GM12878 (cell line): ENCODE measurements at regions not wholly inside any gene's neighbourhood (a gene's known extent, or its start where the extent isn't known, plus 50 kb on each side); places are given as distances from the start of the nearest gene placed in this dataset.
A peak's percentile ranks its signal among the peaks of the same experiment; 100 is the strongest.

ENCODE experiments used
- CBX5 ChIP-seq: sonication (generic); IDR thresholded peaks from 2 replicates; pipeline ENCODE4 v1.6.1; 2016; ENCODE audit warnings: low read depth, moderate library complexity, mild to moderate bottlenecking, inconsistent platforms
- CEBPB ChIP-seq, 2 experiments: fragments of 150-350 bp in 1 of 2; IDR thresholded peaks; 2 replicates each; pipeline ENCODE4 v1.6.1; 2012 to 2014; ENCODE audit warnings: low read depth in 2 of 2, low read length in 2 of 2, borderline replicate concordance in 1 of 2, inconsistent platforms in 1 of 2
- CREM ChIP-seq: IDR thresholded peaks from 2 replicates; pipeline ENCODE4 v1.6.1; 2014; ENCODE audit warnings: antibody characterized with exemption, low read depth
- DPF2 ChIP-seq: fragments of 450-650 bp; IDR thresholded peaks from 2 replicates; pipeline ENCODE4 v1.6.1; 2017; ENCODE audit warnings: mild to moderate bottlenecking
- EED ChIP-seq: sonication (generic); IDR thresholded peaks from 2 replicates; pipeline ENCODE4 v1.6.1; 2016; ENCODE audit warnings: antibody characterized with exemption, low read depth
- FOXM1 ChIP-seq: IDR thresholded peaks from 2 replicates; pipeline ENCODE4 v1.6.1; 2012; ENCODE audit warnings: low read depth, mild to moderate bottlenecking, inconsistent platforms, low read length, moderate library complexity
- MEF2B ChIP-seq: fragments of 450-650 bp; IDR thresholded peaks from 2 replicates; pipeline ENCODE4 v1.6.1; 2018; ENCODE audit warnings: mild to moderate bottlenecking, moderate library complexity; ENCODE audit not compliant: partially characterized antibody, poor library complexity, severe bottlenecking
- MTA3 ChIP-seq: IDR thresholded peaks from 2 replicates; pipeline ENCODE4 v1.6.1; 2012; ENCODE audit warnings: low read length, inconsistent platforms, borderline replicate concordance
- NFIC ChIP-seq: IDR thresholded peaks from 2 replicates; pipeline ENCODE4 v1.6.1; 2012; ENCODE audit warnings: low read depth, mild to moderate bottlenecking, inconsistent platforms, low read length, moderate library complexity
- PAX5 ChIP-seq: IDR thresholded peaks from 2 replicates; pipeline ENCODE4 v1.6.1; 2011; ENCODE audit warnings: low read depth, low read length, borderline replicate concordance
- POLR2AphosphoS2 ChIP-seq: IDR thresholded peaks from 2 replicates; pipeline ENCODE4 v1.6.1; 2011; ENCODE audit warnings: low read depth, mild to moderate bottlenecking, low read length, improper control_type of control experiment, moderate library complexity
- POU2F2 ChIP-seq: IDR thresholded peaks from 3 replicates; pipeline ENCODE4 v1.6.1; 2011; ENCODE audit warnings: low read depth, mild to moderate bottlenecking, low read length, borderline replicate concordance
- RFX5 ChIP-seq: IDR thresholded peaks from 2 replicates; pipeline ENCODE4 v1.6.1; 2011; ENCODE audit warnings: low read depth, low read length, improper control_type of control experiment
- YY1 ChIP-seq: IDR thresholded peaks from 2 replicates; pipeline ENCODE4 v1.6.1; 2011; ENCODE audit warnings: low read depth, mild to moderate bottlenecking, low read length
- ZNF207 ChIP-seq: fragments of 450-650 bp; IDR thresholded peaks from 2 replicates; pipeline ENCODE4 v1.6.1; 2014; ENCODE audit warnings: antibody characterized with exemption, mild to moderate bottlenecking, borderline replicate concordance
- ZNF274 ChIP-seq: IDR thresholded peaks from one replicate; pipeline ENCODE4 v1.8.0; 2011; ENCODE audit not compliant: insufficient read length, insufficient read depth
- TF ChIP-seq, protein P1 (sequence below): fragments of 150-350 bp; IDR thresholded peaks from 2 replicates; pipeline ENCODE4 v1.6.1; 2016; ENCODE audit warnings: low read depth, low read length
- TF ChIP-seq, protein P2 (sequence below): fragments of 450-650 bp; IDR thresholded peaks from 2 replicates; pipeline ENCODE4 v1.6.1; 2016; ENCODE audit warnings: mild to moderate bottlenecking
- TF ChIP-seq, protein P3 (sequence below): fragments of 450-650 bp; IDR thresholded peaks from 2 replicates; pipeline ENCODE4 v1.6.1; 2017; ENCODE audit warnings: antibody characterized with exemption, mild to moderate bottlenecking, moderate library complexity
- TF ChIP-seq, protein P4 (sequence below): fragments of 450-650 bp; IDR thresholded peaks from 2 replicates; pipeline ENCODE4 v1.6.1; 2016; ENCODE audit warnings: mild to moderate bottlenecking

DNA sequence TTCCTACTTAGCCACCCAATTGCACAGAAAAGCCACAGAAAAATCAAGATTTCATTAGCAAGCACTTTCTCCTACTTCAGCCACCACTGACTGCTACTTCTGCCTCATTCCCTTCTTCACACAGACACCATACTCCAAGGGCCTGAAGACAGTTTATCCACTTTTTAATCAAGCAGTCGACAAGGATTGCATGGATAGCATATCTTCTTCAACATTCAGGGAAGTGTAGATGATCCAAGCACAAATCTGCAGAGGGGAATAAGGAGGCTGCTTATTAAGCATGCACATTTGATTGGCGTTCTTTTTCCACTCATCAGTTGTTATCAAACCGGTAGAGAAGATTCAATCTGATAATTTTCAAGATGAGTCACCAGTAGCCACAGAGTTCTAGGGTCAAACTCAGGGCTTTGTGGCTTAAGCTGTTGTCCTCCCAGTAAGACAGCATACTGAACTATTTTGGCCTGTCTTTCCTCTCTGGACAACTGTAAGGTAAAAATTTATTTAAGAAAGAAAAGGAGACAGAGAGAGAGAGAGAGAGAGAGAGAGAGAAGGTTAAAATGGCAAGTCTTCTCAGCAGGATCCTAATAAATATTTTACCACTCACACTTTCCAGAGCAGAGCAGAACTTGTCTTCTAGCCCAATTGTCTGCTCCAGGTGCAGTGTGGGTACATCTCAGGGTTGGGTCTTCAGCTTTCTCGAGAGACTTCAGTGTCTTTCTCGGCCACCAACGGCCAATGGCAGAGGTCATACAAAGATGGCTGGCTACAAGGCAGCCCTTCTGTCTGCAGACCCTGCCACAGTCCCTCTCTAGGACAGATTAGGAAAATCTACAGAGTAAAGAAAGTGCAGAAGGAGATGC is 80.6 kb upstream of the BHLHE40 start (continued):
- peak; percentile 91; the same call in 1 of the 2 replicates for TF ChIP-seq MTA3
- peak; percentile 95 for TF ChIP-seq NFIC
- peak; percentile 85 for TF ChIP-seq RFX5
- TF ChIP-seq, protein P1, sequence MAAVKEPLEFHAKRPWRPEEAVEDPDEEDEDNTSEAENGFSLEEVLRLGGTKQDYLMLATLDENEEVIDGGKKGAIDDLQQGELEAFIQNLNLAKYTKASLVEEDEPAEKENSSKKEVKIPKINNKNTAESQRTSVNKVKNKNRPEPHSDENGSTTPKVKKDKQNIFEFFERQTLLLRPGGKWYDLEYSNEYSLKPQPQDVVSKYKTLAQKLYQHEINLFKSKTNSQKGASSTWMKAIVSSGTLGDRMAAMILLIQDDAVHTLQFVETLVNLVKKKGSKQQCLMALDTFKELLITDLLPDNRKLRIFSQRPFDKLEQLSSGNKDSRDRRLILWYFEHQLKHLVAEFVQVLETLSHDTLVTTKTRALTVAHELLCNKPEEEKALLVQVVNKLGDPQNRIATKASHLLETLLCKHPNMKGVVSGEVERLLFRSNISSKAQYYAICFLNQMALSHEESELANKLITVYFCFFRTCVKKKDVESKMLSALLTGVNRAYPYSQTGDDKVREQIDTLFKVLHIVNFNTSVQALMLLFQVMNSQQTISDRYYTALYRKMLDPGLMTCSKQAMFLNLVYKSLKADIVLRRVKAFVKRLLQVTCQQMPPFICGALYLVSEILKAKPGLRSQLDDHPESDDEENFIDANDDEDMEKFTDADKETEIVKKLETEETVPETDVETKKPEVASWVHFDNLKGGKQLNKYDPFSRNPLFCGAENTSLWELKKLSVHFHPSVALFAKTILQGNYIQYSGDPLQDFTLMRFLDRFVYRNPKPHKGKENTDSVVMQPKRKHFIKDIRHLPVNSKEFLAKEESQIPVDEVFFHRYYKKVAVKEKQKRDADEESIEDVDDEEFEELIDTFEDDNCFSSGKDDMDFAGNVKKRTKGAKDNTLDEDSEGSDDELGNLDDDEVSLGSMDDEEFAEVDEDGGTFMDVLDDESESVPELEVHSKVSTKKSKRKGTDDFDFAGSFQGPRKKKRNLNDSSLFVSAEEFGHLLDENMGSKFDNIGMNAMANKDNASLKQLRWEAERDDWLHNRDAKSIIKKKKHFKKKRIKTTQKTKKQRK: no peak
- no peak for TF ChIP-seq POLR2AphosphoS2
- peak; percentile 83; the same call in 1 of the 2 replicates for TF ChIP-seq DPF2
- peak; percentile 77 for TF ChIP-seq CREM
- no peak for TF ChIP-seq CEBPB (IDR thresholded peaks at IDR 0.05; ENCODE audit: borderline replicate concordance in 1 of 2, low read depth in 2 of 2, low read length in 2 of 2)
- peak; percentile 69 for TF ChIP-seq EED
- TF ChIP-seq, protein P2, sequence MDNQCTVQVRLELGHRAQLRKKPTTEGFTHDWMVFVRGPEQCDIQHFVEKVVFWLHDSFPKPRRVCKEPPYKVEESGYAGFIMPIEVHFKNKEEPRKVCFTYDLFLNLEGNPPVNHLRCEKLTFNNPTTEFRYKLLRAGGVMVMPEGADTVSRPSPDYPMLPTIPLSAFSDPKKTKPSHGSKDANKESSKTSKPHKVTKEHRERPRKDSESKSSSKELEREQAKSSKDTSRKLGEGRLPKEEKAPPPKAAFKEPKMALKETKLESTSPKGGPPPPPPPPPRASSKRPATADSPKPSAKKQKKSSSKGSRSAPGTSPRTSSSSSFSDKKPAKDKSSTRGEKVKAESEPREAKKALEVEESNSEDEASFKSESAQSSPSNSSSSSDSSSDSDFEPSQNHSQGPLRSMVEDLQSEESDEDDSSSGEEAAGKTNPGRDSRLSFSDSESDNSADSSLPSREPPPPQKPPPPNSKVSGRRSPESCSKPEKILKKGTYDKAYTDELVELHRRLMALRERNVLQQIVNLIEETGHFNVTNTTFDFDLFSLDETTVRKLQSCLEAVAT: 0 out of 2 replicates have a peak, but pooled peaks have one; percentile 39
- TF ChIP-seq PAX5: peak; percentile 10; the same call in 1 of the 2 replicates
- no peak for TF ChIP-seq MEF2B
- TF ChIP-seq POU2F2: 0 out of 3 replicates have a peak, but pooled peaks have one; percentile 18
- no peak for TF ChIP-seq ZNF207
- TF ChIP-seq, protein P3, sequence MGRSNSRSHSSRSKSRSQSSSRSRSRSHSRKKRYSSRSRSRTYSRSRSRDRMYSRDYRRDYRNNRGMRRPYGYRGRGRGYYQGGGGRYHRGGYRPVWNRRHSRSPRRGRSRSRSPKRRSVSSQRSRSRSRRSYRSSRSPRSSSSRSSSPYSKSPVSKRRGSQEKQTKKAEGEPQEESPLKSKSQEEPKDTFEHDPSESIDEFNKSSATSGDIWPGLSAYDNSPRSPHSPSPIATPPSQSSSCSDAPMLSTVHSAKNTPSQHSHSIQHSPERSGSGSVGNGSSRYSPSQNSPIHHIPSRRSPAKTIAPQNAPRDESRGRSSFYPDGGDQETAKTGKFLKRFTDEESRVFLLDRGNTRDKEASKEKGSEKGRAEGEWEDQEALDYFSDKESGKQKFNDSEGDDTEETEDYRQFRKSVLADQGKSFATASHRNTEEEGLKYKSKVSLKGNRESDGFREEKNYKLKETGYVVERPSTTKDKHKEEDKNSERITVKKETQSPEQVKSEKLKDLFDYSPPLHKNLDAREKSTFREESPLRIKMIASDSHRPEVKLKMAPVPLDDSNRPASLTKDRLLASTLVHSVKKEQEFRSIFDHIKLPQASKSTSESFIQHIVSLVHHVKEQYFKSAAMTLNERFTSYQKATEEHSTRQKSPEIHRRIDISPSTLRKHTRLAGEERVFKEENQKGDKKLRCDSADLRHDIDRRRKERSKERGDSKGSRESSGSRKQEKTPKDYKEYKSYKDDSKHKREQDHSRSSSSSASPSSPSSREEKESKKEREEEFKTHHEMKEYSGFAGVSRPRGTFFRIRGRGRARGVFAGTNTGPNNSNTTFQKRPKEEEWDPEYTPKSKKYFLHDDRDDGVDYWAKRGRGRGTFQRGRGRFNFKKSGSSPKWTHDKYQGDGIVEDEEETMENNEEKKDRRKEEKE: no peak
- TF ChIP-seq FOXM1: peak; percentile 86
- TF ChIP-seq CBX5: 0 out of 2 replicates have a peak, but pooled peaks have one; percentile 68
- TF ChIP-seq ZNF274: no peak
- TF ChIP-seq, protein P4, sequence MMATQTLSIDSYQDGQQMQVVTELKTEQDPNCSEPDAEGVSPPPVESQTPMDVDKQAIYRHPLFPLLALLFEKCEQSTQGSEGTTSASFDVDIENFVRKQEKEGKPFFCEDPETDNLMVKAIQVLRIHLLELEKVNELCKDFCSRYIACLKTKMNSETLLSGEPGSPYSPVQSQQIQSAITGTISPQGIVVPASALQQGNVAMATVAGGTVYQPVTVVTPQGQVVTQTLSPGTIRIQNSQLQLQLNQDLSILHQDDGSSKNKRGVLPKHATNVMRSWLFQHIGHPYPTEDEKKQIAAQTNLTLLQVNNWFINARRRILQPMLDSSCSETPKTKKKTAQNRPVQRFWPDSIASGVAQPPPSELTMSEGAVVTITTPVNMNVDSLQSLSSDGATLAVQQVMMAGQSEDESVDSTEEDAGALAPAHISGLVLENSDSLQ: peak; percentile 90
- TF ChIP-seq YY1: peak; percentile 82
